PC-3 (cell line): ENCODE measurements at regions not wholly inside any gene's neighbourhood (a gene's known extent, or its start where the extent isn't known, plus 50 kb on each side); places are given as distances from the start of the nearest gene placed in this dataset.

Experiments used
- EZH2 ChIP-seq: fragments of 300-600 bp; sonication (generic); IDR thresholded peaks from one replicate; pipeline ENCODE4 v1.6.1; 2017; ENCODE audit warnings: antibody characterized with exemption, mild to moderate bottlenecking, low read length; ENCODE audit not compliant: unreplicated experiment
- EZH2phosphoT487 ChIP-seq: fragments of 300-600 bp; sonication (generic); IDR thresholded peaks from 2 replicates; pipeline ENCODE4 v1.6.1; 2018; ENCODE audit warnings: mild to moderate bottlenecking, antibody characterized with exemption, low read length, borderline replicate concordance
- TF ChIP-seq, protein P1 (sequence below): fragments of 300-600 bp; sonication (generic); conservative IDR thresholded peaks from 2 replicates; pipeline ENCODE4 v1.5.1; 2017; ENCODE audit warnings: antibody characterized with exemption, low read depth, mild to moderate bottlenecking, low read length

DNA sequence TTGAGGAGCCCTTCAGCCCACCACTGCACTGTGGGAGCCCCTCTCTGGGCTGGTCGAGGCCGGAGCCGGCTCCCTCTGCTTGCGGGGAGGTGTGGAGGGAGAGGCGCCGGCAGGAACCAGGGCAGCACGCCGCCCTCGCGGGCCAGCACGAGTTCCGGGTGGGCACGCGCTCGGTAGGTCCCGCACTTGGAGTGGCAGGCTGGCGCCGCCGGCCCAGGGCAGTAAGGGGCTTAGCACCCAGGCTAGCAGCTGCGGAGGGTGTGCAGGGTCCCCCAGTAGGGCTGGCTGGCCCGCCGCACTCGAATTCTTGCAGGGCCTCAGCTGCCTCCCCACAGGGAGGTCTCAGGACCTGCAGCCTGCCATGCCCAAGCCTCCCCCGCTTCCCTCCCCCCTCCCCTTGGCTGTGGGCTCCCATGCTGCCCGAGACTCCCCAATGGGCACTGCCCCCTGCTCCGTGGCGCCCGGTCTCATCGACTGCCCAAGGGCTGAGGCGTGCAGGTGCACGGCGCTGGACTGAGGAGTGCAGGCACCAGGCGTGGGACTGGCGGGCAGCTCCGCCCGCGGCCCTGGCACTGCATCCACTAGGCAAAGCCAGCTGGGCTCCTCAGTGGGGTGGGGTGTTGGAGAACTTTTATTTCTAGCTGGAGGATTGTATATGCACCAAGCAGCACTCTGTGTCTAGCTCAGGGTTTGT, 127.5 kb downstream of the DCK start:
- TF ChIP-seq, protein P1, sequence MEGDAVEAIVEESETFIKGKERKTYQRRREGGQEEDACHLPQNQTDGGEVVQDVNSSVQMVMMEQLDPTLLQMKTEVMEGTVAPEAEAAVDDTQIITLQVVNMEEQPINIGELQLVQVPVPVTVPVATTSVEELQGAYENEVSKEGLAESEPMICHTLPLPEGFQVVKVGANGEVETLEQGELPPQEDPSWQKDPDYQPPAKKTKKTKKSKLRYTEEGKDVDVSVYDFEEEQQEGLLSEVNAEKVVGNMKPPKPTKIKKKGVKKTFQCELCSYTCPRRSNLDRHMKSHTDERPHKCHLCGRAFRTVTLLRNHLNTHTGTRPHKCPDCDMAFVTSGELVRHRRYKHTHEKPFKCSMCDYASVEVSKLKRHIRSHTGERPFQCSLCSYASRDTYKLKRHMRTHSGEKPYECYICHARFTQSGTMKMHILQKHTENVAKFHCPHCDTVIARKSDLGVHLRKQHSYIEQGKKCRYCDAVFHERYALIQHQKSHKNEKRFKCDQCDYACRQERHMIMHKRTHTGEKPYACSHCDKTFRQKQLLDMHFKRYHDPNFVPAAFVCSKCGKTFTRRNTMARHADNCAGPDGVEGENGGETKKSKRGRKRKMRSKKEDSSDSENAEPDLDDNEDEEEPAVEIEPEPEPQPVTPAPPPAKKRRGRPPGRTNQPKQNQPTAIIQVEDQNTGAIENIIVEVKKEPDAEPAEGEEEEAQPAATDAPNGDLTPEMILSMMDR: no peak
- TF ChIP-seq EZH2phosphoT487: no peak
- no peak for TF ChIP-seq EZH2
